Activated T-helper 9 cell treated with anti-CD3 and anti-CD28 coated beads, Interleukin-2, amount 50 U/mL, for 16 hours (primary cell): ENCODE measurements at regions not wholly inside any gene's neighbourhood (a gene's known extent, or its start where the extent isn't known, plus 50 kb on each side); places are given as distances from the start of the nearest gene placed in this dataset.

Source experiments
- DNase-seq: peaks from one replicate; pipeline ENCODE4 v3.0.0-alpha.2; 2020; ENCODE audit warnings: low read depth

GRCh38 chr9:118957585-118957984 is 411.6 kb downstream of the BRINP1 start:
- DNase-seq, result no peak

- DNase-seq, result no peak
Observed at GRCh38 chr9:118959366-118959765, 409.9 kb downstream of the BRINP1 start.

GRCh38 chr9:118961857-118962256 is 407.4 kb downstream of the BRINP1 start:
- DNase-seq, result no peak

- DNase-seq, result no peak
Observed at GRCh38 chr9:118962426-118962825, 406.8 kb downstream of the BRINP1 start.

GRCh38 chr9:118963674-118964073 is 405.6 kb downstream of the BRINP1 start:
- DNase-seq, result no peak

- no peak for DNase-seq
Observed at GRCh38 chr9:118967901-118968300, 401.3 kb downstream of the BRINP1 start.

- no peak for DNase-seq
Observed at GRCh38 chr9:118975736-118976135, 393.5 kb downstream of the BRINP1 start.

GRCh38 chr9:118976160-118976559 is 393.1 kb downstream of the BRINP1 start:
- no peak for DNase-seq

GRCh38 chr9:118984607-118985006 is 384.6 kb downstream of the BRINP1 start:
- no peak for DNase-seq

- no peak for DNase-seq
Observed at GRCh38 chr9:118985851-118986250, 383.4 kb downstream of the BRINP1 start.

GRCh38 chr9:118987167-118987566 is 382.1 kb downstream of the BRINP1 start:
- DNase-seq, result no peak

- DNase-seq, result no peak
Observed at GRCh38 chr9:118990949-118991348, 378.3 kb downstream of the BRINP1 start.

GRCh38 chr9:118991366-118992285 is 377.6 kb downstream of the BRINP1 start:
- no peak for DNase-seq

GRCh38 chr9:118992813-118993794 is 376.1 kb downstream of the BRINP1 start:
- no peak for DNase-seq

GRCh38 chr9:118993965-118994364 is 375.3 kb downstream of the BRINP1 start:
- no peak for DNase-seq

- DNase-seq, result no peak
Observed at GRCh38 chr9:119002491-119002890, 366.7 kb downstream of the BRINP1 start.

GRCh38 chr9:119003201-119003611 is 366.0 kb downstream of the BRINP1 start:
- DNase-seq, result no peak

GRCh38 chr9:119003882-119004617 is 365.2 kb downstream of the BRINP1 start:
- DNase-seq, result no peak

GRCh38 chr9:119004618-119004990 is 364.6 kb downstream of the BRINP1 start:
- DNase-seq, result no peak

GRCh38 chr9:119005162-119005561 is 364.1 kb downstream of the BRINP1 start:
- DNase-seq, result no peak

GRCh38 chr9:119009249-119009648 is 360.0 kb downstream of the BRINP1 start:
- DNase-seq, result no peak

- DNase-seq, result no peak
Observed at GRCh38 chr9:119020284-119020683, 349.0 kb downstream of the BRINP1 start.
